SH-SY5Y (cell line): ENCODE measurements at regions not wholly inside any gene's neighbourhood (a gene's known extent, or its start where the extent isn't known, plus 50 kb on each side); places are given as distances from the start of the nearest gene placed in this dataset.

ENCODE experiments used
- GATA2 ChIP-seq: IDR thresholded peaks from 2 replicates; pipeline ENCODE4 v1.6.1; 2011; ENCODE audit warnings: mild to moderate bottlenecking, low read depth, low read length
- GATA3 ChIP-seq: IDR thresholded peaks from 2 replicates; pipeline ENCODE4 v1.6.1; 2011; ENCODE audit warnings: low read depth, mild to moderate bottlenecking, low read length, moderate library complexity

GRCh38 chr5:40378396-40379177, 301.1 kb upstream of the PTGER4 start:
- TF ChIP-seq GATA3 (no peak), GATA2 (no peak)
